NCI-H2081 treated with DMSO at 0.1 percent for 48 hours (cell line): ENCODE measurements at regions not wholly inside any gene's neighbourhood (a gene's known extent, or its start where the extent isn't known, plus 50 kb on each side); places are given as distances from the start of the nearest gene placed in this dataset.

Source experiments
- DNase-seq: peaks from one replicate; lab custom pipeline; 2025; lab: John Stamatoyannopoulos, UW

DNA sequence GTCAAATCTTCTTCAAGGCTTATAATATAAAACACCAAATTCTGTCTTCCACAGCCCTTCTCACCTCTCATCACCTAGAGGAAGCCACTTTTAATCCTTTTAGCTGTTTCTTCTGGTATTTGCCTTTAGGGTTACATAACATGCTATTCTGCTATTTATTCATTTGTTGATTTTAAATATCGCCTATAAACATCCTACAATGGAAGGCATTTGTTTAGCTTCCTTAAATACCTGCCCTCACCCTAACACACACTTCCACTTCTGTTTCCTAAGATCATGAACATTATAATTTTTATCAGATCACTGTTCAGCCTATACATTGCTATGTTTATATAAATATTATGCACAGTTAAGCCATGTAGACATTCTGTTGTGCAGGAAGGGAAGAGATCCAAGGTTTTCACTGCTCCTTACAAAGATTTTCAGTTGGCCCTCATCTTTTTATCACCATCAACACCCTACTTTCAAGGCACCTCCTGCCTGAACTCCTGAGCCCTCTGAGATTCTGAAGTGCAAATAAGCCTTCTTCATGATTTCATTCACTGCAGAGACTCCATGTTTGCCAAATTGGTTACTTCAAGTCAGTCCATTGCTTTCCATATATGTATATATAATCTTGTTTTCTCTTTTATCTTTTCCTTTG, 356.9 kb upstream of the ACTBL2 start:
- no peak for DNase-seq

DNA sequence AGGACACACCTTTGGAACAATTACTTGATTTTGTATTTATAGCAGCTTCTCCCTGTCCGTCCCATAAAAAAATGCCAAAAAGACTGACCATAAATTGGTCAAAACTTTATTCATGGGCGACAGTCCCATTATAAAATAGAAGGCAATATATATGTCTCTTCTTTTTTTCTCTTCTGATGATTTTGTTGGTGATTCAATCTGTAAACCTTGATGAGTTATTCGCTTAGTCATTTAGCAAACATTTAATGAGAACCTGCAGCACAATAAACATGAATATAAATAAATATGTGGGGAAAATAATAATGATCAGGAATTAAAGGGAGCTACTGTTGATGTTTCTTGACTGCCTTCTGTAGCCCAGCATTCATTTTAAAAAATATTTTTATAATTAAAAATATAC, 356.4 kb upstream of the ACTBL2 start:
- DNase-seq = no peak

DNA sequence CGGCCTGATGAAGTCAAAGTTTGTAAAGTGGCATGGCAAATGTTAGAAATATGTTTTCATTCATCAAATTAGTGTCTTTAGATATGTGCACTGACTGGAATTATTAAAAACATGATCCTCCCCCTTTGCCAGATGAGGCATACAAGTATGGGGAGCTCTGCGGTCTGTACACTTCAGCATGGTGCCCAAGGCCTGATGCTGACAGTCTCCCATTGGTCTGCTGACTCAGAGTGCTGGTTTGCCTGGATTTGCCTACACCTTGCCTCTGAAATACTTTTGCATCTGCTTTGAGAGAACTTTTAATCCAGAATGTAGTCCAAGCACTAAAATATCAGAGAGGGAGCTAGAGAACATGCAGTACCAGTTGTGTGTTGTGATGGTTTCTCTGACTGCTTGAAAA, 354.3 kb upstream of the ACTBL2 start:
- no peak for DNase-seq

DNA sequence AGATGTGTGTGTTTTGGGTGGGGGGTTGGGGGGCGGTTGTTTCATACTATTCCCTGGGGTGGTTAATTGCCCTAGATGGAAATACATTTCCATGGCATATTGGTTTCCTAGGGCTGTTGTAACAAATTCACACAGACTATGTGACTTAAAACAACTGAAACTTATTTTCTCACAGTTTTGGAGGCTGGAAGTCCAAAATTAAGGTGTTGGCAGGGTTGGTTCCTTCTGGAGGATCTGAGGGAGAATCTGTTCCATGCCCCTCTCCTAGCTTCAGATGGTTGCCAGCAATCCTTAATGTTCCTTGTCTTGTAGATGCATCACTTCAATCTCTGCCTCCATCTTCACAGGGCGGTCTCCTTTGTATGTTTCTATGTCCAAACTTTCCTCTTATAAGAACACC, 353.7 kb upstream of the ACTBL2 start:
- DNase-seq = no peak

DNA sequence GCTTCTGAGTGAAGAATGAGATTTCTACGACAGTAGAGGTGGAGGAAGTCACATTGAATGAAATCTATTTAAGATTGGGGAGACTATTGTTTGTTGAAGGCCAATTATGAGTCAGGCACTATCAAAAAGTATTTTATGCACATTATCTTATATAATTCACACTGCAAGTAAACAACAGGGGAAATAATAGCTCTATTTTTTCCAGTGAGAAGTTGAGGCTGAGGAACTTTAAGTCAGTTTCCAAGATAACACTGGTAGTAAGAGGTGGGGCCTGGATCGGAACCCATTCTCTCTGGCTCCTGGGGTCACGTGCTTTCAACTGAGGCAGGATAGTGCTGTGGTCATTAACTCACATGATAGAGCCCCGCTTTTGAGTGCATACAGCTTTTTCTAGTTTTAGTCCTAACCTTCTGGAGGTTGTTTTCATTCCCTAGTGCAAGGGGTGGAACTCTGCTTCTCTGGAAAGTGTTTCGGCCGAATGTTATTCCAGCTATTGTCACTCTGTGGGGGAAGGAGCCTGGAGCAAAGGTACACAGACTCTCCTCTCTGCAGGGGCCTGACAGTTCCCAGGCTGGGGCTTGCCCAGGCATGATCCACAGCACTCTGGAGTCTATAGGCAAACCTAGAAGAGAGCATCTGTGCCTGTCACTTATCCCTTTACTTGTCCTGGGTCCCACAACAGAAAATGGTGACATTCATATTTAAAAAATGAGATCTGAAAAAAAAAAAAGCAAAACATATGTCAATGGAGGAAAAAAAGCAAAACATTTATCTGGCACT, 352.4 kb upstream of the ACTBL2 start:
- DNase-seq = no peak

DNA sequence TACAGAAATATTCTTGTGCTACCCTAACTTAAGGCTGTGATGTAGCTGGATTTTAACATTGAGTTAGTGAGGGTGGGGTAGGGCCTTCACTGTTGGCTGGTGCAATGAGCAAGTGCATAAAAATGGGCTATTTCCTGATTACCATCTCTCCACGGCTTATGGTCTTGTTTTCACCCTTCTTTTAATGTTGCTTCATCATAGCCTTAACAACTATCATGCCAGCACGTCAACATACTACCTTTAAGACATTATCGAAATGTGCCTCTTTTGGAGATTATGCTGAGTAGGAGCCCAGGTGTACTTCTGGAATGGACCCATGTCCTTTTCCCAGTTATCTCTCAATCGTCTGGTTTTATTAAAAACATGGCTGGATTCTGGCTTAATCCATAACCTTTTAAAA, 350.9 kb upstream of the ACTBL2 start:
- no peak for DNase-seq

DNA sequence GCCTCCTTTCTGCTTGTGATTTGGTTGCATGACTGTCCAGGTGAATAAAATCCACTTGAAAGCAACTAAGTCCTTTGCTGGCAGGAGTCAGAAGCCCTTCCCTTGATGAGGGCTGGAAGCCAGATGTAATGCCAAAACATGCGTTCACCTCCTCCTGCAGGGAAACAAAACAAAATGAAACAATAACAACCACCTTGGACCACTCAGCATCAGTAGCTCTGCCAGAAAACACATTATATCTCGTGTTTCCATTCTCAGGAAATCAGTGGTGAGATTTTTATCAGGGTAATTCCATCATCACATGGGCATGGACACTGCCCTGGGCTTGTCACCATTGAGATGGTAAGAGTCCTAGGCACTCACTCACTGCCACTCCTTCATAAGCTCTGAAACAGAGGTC, 350.3 kb upstream of the ACTBL2 start:
- DNase-seq = no peak

DNA sequence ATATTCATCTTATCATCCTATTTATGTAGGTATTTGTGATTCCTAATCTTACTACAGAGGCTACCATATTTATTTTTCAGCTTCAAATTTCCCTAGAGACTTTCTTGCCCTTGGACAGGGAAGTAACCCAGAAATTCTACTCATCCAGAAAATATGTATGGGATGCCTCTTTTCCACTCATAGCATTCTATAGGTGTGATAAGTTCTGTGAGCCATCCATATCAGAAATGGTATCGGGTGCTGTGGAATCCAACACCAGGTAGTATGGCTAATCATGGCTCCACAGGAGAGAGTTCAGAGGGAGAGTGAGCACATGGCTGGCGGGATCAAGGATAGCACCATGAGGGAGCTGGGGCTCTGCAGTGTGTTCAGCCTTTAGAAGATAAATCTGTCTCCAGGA, 349.3 kb upstream of the ACTBL2 start:
- DNase-seq = no peak

DNA sequence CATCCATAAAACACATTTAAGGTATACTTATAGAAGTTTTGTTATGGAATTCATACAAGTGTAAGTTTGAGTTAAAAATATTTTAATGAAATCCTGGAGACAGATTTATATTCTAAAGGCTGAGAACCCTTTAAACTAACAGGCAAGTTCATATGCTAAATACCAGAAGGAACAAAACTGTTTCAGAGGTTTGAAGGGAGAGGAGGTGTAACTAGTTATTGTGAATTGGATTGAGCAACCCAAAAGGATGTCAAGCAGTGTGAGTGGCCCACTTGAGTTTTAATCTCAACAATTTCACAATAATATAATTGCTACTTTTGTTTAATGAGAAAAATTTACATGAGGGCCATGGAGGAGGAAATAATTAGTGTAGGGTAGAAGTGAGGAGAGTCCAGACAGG, 348.5 kb upstream of the ACTBL2 start:
- DNase-seq = no peak

DNA sequence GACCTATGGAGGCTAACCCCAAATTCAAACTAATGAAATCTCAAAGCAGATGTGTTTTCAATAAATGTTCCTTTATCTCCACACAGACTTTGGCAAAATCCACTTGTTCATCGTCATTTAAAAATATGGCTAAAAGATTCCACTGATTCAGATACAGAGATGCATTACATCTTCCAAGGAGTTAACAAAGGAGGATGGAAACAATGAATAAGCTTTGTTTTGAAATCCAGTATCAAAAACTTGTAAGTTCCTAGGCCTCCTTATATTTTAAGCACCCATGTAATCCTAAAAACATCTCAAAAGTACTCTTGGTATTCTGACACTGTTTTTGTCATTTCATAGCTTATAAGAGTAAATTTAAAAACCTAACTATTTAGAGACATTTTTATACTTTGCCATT, 345.6 kb upstream of the ACTBL2 start:
- DNase-seq = no peak

DNA sequence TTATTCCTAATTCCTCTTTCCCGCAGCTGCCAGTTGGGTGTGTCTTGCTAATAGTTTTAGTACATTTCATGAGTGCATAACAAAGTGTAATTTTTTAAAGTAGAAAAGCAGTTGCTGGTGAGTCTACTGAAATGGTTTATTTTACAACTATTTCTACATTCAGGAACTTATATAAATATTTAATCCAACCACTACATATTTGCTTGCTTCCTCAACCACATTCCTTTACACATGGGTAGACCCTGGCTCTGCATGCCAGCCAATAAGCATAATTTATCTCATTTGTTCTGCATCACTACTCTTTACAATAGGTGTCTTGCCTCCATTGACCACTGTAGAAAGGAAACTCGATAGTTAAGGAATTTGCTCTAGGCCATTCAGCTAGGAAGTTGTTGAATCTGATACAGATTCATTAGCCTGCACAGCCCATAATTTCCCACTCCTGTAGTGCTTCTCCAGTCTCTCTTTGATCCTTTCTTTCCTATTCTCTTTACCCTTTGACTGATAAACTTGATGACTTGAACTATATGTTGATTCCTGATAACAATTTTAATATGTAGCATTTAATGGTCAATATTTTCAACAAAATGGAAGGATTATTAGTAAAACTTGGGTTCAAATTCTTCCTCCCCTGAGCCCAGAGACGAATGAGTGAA, 342.5 kb upstream of the ACTBL2 start:
- DNase-seq = no peak

DNA sequence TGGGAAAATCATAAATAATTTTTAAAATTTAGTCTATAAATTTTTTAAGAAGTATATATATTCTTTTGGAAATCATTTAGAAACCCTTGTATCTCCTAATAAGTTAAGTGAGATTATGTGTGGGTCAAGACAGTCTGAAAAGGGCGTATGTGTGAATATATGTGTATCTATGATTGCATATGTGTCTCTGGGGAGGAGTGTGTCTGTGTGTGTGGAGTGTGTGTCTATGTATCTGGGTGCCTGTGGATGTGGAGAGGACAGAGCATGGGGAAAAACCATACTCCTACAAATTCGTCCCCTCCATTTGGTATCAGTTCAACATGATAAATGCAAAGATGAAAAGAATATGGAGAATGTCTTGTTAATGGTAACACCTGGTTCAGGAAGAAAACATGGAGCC, 342.0 kb upstream of the ACTBL2 start:
- DNase-seq = no peak

DNA sequence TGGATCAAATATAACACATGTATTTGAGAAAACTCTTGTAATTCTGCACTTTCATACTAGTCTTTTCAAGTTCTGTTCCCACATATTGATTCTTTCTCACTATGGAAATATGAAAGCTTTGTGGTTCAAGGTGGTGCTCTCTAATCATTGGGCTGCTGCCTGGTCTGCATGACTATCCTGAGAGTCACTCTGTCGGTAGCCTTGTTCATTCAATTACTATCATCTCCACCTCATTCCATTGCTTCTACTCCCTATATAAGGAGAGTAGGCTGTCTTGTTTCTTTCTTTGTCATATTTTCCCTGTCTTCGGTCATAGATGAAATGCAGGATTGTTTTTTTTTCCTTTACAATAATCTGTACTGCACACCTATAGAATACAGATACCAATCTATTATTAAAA, 341.4 kb upstream of the ACTBL2 start:
- DNase-seq = no peak

DNA sequence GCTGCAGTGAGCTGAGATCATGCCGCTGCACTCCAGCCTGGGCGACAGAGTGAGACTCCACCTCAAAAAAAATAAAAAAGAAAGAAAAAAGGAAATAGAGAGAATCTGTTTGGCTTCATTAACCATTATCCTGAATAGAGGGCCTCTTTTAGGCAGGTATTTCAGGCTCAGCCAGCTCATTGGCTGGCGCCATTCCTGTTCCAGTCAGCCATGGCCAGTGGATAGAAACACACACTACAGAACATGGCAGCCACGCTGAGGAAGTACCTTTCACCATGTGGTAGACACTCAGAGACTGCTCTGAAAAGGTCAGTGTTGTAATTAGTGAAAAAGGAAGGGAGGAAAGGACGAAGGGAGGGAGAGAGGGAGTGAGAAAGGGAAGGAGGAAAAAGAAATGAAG, 340.0 kb upstream of the ACTBL2 start:
- no peak for DNase-seq

DNA sequence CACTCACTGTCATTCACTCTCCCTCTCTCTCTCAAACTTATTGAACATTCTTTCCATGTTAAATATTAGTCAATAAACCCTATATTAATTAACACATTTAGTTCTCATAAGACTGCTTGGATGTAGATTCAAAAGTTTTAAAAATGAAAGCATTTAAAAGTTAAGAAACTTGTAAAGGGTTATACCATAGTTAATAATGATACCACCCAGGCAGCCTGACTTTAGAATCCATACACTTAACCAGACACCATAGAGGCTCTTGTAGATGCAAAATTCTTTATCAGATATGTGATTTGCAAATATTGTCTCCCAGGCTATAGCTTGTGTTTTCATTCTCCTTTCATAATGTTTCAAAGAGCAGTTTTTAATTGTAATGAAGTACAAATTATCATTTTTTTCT, 335.8 kb upstream of the ACTBL2 start:
- DNase-seq = no peak

DNA sequence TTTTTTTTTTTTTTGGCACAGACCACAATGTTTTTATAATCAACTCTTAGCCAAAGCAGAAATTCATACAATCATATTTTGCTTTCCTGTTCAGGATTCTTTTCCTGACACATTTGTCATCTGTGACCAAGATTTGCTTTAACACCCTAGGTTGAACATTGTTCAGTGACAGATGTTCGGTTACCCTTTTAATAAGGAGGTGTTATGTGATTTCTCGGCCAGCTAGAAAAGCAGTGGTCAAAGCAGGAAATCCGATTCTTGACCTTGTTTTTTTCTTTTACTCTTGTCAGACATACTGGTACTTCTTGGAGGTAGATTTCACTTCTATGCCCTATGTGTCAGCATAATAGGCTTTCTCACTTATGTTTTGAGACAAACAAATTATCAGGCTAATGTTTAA, 335.3 kb upstream of the ACTBL2 start:
- no peak for DNase-seq

DNA sequence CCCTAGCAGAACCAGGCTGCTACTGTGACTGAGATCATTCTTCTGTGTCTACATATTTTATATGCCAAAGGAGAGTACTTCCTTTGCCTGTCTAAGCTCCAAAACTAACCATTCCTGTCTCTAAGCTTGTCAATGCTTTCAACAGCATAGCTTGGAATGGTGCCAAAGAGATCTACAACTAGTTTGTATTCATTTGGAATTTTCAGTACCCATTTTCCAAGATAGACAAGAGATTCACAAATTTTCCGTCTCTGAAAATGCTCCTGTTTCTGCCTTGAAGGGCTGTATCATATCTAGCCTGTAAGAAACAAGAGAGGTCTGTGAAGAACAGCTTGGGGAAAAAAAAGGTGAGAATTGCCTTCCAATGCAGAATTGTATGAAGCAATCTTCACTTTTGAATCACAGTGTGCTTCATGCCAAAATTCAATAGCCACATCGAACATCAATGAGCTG, 334.4 kb upstream of the ACTBL2 start:
- no peak for DNase-seq

DNA sequence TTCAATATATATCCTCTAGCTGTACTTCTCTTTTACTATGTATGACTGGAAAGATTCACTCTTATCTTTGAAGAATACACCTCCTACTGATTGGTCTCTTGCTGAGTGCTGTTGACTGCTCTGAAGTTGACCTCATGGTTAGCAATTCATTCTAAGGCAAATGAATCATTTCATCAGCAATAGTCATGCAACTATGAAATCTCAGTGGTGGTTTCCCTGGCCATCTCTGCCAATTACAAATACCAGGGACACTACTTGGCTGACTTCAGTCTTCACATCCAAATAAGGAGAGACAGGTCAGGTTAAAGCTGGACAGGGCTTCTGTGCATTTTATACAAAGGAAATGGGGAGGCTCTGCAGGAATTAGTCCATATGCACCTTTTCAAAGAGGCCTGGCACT, 333.5 kb upstream of the ACTBL2 start:
- DNase-seq = no peak

DNA sequence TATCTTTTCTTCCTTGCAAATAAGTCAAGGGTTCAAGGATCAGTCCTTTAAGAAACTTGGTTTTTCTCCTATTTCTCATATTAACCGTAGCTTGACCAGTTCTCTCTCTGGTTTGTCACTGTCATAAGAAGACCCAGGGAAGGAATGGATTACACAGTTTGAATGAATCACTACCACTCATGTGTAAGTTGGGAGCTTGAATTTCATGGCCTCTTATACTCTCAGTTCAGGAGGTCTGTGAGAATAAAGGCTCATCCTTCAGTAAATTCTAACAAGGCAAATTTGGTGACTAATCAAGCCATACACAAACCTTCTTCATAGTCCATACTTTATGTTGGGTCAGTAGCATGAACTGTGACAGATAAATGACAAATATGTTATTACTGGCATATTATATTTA, 323.1 kb upstream of the ACTBL2 start:
- no peak for DNase-seq

DNA sequence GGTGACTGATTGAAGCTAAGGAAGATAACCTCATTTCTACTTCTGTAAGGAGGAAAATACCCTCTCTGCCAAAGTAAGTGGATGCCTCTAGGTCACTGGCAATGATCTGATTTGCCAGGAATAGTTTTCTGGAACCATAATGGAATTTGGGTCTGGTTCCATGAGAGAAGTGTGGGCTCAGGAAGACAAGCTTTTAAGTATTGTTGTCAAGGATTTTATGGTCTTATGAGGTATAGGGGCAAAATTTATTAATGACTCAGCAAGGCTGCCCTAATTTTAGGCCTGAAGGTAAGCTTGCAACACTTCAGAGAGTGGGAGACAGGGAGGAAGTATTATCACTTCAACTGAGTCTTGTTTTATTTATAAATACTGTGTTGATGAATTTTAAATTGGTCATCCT, 322.6 kb upstream of the ACTBL2 start:
- no peak for DNase-seq

DNA sequence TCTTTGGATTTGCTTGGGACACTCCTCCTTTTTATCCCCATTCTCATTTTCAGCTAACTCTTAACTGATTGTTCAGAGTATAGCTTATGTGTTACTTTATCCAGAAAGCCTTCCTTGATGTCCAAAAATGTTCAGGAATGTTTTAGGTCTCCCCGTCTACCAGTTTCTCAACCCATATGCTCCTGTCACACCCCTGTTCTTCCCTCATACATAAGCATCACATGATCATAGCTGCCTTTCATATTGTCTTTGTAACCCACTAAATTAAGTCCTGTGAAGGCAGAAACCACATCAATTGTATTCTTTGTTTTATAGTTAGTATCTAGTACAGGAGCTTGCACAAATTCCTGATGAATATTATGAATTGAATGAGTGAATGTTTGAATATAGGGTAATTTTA, 321.9 kb upstream of the ACTBL2 start:
- DNase-seq = no peak

DNA sequence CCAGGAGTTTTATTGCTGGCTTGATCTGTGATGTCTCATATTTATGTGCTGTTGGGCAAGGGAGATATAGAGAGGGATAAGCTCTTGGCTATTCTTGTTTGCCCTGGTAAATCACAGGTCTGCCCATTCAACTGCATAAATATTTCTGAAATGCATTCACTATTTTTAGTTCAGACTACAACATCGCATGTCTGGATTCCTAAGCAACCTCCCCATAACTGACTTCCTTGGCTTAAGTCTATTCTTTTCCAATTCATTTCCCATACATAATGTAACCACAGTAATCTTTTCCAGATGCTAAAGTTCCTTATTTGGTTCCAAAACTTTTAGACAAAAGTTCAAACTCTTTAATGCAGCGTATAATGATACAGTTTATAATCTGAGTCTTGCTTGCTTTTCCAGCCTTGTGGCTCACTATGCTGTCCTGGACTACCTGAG, 321.4 kb upstream of the ACTBL2 start:
- no peak for DNase-seq

DNA sequence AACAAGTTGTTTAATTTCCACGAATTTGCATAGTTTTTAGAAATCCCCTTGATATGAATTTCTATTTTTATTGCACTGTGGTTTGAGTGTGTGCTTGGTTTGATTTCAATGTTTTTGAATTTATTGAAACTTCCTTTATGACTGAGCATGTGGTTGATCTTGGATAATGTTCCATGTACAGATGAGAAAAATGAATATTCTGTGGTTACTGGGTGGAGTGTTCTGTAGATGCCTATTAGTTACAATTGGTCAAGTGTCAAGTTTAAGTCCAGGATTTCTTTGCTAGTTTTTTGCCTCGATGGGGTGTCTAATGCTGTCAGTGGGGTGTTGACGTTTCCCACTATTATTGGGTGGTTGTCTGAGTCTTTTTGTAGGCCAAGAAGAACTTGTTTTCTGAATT, 319.5 kb upstream of the ACTBL2 start:
- DNase-seq = no peak
